Stimulated activated CD4-positive, alpha-beta T cell treated with anti-CD3 and anti-CD28 coated beads, Interleukin-4, amount 100 ng/mL, for 48 hours (primary cell): ENCODE measurements at regions not wholly inside any gene's neighbourhood (a gene's known extent, or its start where the extent isn't known, plus 50 kb on each side); places are given as distances from the start of the nearest gene placed in this dataset.

Source experiments
- DNase-seq, 2 donors: peaks; one replicate each; pipeline ENCODE4 v3.0.0-alpha.2; 2020; ENCODE audit warnings: low read depth in 2 of 2

- DNase-seq, result no peak
Measured at GRCh38 chr4:181479141-181479540, 764.1 kb upstream of the TENM3 start.

DNA sequence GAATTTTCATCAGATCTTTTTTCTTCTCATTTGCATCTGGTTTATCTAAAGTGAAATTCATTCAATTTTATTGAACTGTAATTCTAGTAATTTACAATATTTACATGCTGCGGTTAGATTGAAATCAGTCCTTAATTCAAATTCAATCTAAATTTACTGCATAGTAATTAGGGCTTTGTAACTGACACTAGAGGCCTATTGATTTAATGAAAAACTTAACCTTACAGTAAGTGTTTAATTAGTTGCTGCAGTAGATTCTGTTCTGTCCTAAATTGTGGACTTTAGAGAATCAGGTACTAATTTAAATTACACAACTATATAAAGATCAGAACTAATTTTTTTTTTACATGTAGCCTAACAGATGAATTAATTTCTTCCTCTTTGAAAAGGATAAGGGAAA lies 758.8 kb upstream of the TENM3 start:
- DNase-seq, result no peak

DNA sequence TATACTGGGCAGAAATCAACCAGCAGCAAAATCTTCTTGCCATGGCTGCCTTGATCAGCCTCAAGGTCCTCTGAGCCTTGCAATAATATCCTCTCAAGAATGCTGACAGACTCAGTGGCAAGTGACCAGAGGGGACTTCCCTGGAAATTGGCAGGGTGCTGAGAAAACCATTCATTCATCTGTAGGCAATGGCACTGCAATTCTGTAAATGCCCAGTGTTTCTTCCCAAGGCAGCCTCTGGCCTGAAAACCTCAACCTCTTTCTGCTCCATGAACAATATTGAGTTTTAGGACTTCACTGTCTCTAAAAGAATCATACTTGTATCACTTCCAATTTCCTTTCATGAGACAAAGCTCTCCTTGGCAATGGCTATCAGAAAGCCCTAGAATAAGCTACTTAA lies 754.3 kb upstream of the TENM3 start:
- no peak for DNase-seq

- no peak for DNase-seq
Measured at GRCh38 chr4:181498148-181498547, 745.1 kb upstream of the TENM3 start.

GRCh38 chr4:181502611-181503010 lies 740.6 kb upstream of the TENM3 start:
- no peak for DNase-seq

GRCh38 chr4:181503687-181504390 lies 739.4 kb upstream of the TENM3 start:
- DNase-seq, result no peak

DNA sequence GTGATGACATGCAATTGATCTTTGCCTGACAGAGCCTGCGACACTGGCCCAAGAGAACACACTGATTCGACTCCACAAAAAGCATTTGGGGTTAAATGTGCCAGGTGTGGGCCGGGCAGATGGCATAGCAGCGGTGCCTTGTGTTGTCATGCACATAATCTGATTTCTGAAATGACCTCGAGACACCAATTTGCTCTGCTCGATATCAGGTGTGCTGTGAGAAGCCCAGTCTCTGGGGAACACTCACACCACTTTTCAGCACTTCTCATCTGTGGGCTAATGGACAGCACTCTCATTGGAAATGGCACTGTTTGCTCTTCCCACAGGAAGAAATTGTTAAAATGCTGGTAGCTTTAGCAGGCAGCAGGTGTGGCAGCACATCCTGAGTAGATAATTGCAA lies 738.3 kb upstream of the TENM3 start:
- DNase-seq, result no peak

DNA sequence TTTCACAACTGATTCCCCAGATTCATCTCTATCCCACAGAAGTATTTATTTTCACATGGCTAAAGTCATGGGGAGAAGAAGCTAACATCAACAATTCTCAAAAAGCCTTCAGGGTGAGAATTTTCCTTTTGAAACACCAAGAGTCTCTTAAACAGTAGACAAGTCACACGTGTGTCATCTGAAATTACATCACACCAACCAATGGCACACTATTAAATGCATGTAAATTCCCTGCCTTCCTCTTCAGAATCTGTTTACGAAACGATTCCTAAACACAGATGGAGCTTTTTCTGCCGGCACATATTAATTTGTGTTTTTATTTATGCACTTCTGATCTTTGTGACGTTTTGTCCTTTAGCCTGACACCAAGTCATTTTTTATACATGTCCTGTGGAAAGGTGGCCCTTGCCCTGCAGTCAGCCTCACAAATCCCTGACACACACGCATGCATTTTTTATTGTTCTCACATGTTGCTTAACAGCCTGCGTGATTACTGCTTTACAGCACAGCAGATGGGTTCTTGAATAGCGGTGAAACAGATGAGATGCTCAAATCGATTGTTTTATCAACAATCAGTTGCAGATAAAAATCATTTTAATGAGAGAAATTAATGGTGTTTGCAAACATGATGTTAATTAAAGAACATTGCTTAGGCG lies 735.9 kb upstream of the TENM3 start:
- no peak for DNase-seq

DNA sequence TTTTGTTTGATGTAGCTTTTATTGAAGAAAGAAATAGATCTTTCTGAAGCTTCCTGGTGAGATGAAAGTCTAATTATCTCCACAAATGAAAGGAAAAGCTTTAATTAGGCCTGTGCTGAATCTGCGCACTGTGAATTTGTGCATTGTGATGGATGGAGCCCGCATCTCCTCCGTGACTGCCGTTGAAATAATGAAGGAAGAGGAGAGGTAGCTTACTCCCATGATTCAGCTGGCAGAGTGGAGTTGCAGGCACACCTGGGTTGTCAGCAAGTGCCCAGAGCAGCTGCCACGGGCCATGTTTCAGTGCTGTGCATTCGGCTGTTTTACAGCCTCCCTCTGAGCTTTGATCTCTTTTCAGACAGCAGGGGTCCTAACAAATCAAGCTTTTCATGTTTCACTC lies 735.3 kb upstream of the TENM3 start:
- DNase-seq, result no peak

GRCh38 chr4:181508601-181509000 lies 734.6 kb upstream of the TENM3 start:
- DNase-seq, result no peak

DNA sequence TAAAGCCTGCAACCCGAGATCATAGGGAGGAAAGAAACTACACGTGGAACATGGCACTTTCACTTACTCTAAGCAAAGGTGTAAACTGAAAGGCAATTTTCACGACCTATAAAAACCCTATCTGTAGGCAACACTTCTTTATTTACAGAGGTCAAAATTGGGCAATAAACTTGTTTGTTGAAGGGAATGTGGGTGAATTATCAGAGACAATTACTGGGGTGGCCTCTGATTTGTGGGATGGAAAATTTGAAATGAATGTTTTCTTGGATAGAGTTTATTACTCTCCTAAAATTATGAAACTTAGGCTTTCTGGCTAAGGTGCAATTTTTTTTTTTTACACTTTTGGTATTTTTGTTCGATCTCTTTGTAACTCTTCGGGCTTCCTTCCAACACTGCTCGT lies 734.1 kb upstream of the TENM3 start:
- no peak for DNase-seq

DNA sequence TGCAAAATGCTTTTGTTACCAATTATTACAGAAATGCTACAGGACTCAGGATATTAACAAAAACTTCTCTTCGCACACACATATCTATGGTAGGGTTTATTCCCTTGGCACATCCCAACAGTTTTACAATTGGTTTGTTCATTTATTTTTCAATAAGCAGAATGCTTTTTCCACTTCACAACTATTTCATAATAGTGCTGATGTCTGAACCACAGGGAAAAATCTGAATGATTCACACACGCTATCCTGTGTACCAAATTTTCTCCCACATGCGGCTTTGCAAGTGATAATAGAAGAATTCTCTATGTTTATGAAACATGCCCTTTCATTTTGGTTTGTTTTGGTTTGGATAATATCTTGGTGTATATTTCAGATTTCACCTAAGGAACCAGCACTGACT lies 725.7 kb upstream of the TENM3 start:
- no peak for DNase-seq

DNA sequence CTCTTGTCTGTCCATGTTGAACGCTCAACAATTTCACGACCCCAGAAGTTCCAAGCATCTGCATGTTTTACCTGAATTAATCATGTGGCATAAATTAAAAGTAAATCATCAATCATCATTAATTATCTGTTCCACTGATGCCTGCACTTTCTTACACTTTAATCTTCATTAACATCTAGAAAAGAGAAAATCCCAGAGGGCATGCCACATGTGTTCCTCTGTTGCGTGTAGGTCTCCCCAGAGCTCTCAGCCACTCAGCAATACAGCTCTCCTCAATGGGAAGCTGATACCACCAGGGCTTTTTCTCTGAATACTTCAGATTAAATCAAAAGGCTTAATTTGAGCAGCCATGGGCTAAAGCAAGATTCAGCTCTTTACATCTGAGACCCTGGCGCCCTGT lies 722.4 kb upstream of the TENM3 start:
- no peak for DNase-seq

DNA sequence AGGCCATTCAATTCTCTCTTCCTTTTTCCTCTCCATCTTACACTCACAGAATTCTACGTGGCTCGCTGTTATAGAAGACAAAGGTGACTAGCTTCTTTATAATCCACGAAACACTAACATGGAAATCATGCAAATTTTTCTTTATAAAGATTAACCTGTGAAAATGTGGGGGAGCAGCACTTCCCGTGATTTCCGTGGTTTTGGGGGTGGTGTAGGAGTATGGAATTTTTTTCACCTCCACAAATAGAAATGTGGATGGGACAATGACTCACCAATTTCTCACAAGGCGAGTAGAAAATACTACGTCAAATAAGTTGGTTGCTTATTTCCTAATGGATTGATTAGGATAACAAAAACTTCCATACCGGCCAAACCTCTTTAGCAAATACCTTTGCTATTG lies 719.2 kb upstream of the TENM3 start:
- DNase-seq, result no peak

GRCh38 chr4:181524499-181524898 lies 718.7 kb upstream of the TENM3 start:
- DNase-seq, result no peak

GRCh38 chr4:181525634-181526033 lies 717.6 kb upstream of the TENM3 start:
- DNase-seq, result no peak

- peak; percentile 6 to 19 for DNase-seq
Measured at GRCh38 chr4:181528570-181529184, 714.5 kb upstream of the TENM3 start.

GRCh38 chr4:181529537-181529936 lies 713.7 kb upstream of the TENM3 start:
- no peak for DNase-seq

GRCh38 chr4:181536196-181536746 lies 706.9 kb upstream of the TENM3 start:
- DNase-seq, result no peak

- no peak for DNase-seq
Measured at GRCh38 chr4:181536811-181537434, 706.3 kb upstream of the TENM3 start.

GRCh38 chr4:181538431-181538830 lies 704.8 kb upstream of the TENM3 start:
- no peak for DNase-seq

GRCh38 chr4:181541396-181541795 lies 701.8 kb upstream of the TENM3 start:
- DNase-seq, result no peak
